ENCODE measurements at regions not wholly inside any gene's neighbourhood (a gene's known extent, or its start where the extent isn't known, plus 50 kb on each side); places are given as distances from the start of the nearest gene placed in this dataset.

GRCh38 chr5:110072651-110073050 lies 382.9 kb downstream of the MAN2A1 start:
- TF ChIP-seq SMC3 (IDR thresholded peaks at IDR 0.05; ENCODE audit: low read depth, low read length) (no peak), CTCF (conservative IDR thresholded peaks at IDR 0.05; ENCODE audit: low read depth, low read length) (no peak)

Data from IMR-90 (cell line).